Motor neuron (in vitro differentiated cells): ENCODE measurements at regions not wholly inside any gene's neighbourhood (a gene's known extent, or its start where the extent isn't known, plus 50 kb on each side); places are given as distances from the start of the nearest gene placed in this dataset.
A peak's percentile ranks its signal among the peaks of the same experiment; 100 is the strongest.

Source experiments
- ATAC-seq, 8 experiments: fragments of 200-7000 bp; cut with Tn5 transposase; replicated peaks in 6 of 8; 2 replicates each; pipeline ENCODE4 v1.8.0; 2021; ENCODE audit warnings: mild to moderate bottlenecking in 8 of 8, moderate library complexity in 8 of 8
- H3K27ac ChIP-seq, 2 donors: fragments of 250-450 bp; sonication (Bioruptor Pico); 2 replicates each; pipeline ENCODE4 v1.9.0; 2021; ENCODE audit warnings: antibody characterized with exemption in 2 of 2, mild to moderate bottlenecking in 2 of 2, moderate library complexity in 1 of 2
- H3K4me1 ChIP-seq, 2 donors: fragments of 250-450 bp; sonication (Bioruptor Pico); replicated peaks in 1 of 2; 2 replicates each; pipeline ENCODE4 v1.6.1; 2021; ENCODE audit warnings: antibody characterized with exemption in 2 of 2, mild to moderate bottlenecking in 2 of 2, moderate library complexity in 1 of 2
- H3K4me3 ChIP-seq, 5 donors: fragments of 250-450 bp; sonication (Bioruptor Pico); 2 replicates each; pipeline ENCODE4 v1.9.0; 2021; ENCODE audit warnings: antibody characterized with exemption in 5 of 5, mild to moderate bottlenecking in 5 of 5, moderate library complexity in 4 of 5
- WGBS, 10 experiments: fragments of 450-650 bp; shearing (Covaris generic); methylation state at CpG; one replicate each; pipeline ENCODE4 v1.0.0; 2022; 5-methylcytosine and 5-hydroxymethylcytosine counted together
- in situ Hi-C, 9 experiments: fragments of 400-800 bp; cut with MboI; loops; one replicate each; pipeline ENCODE4 v1.15.0; 2021; ENCODE audit warnings: low sequenced_read_pairs in 9 of 9, low pct_unique_long_range_greater_than_20kb in 2 of 9; ENCODE audit not compliant: unreplicated experiment in 9 of 9

- Histone ChIP-seq H3K4me1 (peaks cover 9% of the 10 kb centered on the region in 2 donors), H3K27ac (no peak overlapping the region), H3K4me3 (no peak overlapping the region)
- peak in 3 of 8 experiments; percentile 76 to 86 (median 81) for ATAC-seq
- WGBS, 10 experiments: 19 to 100% (median 80%) methylated on average over 1 to 12 of the region's 16 CpGs
- in situ Hi-C loops: no loop called here
These were observed 228.1 kb upstream of the PFKP start for GRCh38 chr10:2839081-2839725.

DNA sequence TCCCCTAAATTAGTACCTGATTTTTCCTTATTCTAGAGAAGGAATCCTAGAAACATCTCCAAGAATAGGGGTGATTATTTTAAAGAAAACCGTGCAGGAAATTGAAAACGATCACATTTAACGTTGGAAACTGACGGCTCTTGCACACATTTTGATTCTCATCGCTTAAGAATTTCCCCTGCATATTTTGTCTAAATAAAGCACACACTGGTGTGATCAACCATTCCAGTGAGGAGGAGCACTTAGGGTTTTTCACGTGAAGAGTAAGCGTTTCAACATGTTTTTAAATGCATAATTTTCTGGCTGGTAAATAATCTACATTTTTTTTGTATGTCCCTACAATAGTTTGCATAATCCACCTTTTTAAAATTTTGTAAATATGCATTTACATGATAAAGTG, 229.7 kb upstream of the PFKP start:
- ATAC-seq: peak in 2 of 8 experiments; percentile 55 to 64
- peaks cover 9% of the 10 kb centered on the region in 2 donors for H3K4me1 ChIP-seq
- in situ Hi-C loops: no loop called here
- H3K4me3 ChIP-seq: no peak overlapping the region
- 0 to 98% (median 85%) methylated on average over 5 to 7 of the region's 7 CpGs; no CpG with 5 or more reads in 1 of the 10 experiments for WGBS, 10 experiments
- no peak overlapping the region for H3K27ac ChIP-seq

GRCh38 chr10:2836921-2837662, 230.3 kb upstream of the PFKP start:
- Histone ChIP-seq H3K4me1 (peaks cover 9% of the 10 kb centered on the region in 2 donors), H3K4me3 (no peak overlapping the region), H3K27ac (no peak overlapping the region)
- 61 to 94% (median 79%) methylated on average over 2 to 10 of the region's 22 CpGs; no CpG with 5 or more reads in 3 of the 10 experiments for WGBS, 10 experiments
- no peak for ATAC-seq
- in situ Hi-C loops: no loop called here

GRCh38 chr10:2834214-2834613, 233.1 kb upstream of the PFKP start:
- in situ Hi-C loops: no loop called here
- no peak for ATAC-seq
- peaks cover 9% of the 10 kb centered on the region in 2 donors for H3K4me1 ChIP-seq
- 0 to 100% (median 14%) methylated on average over 1 to 2 of the region's 2 CpGs; no CpG with 5 or more reads in 7 of the 10 experiments for WGBS, 10 experiments
- H3K4me3 ChIP-seq: no peak overlapping the region
- no peak overlapping the region for H3K27ac ChIP-seq

GRCh38 chr10:2831509-2831908, 235.8 kb upstream of the PFKP start:
- ATAC-seq: no peak
- WGBS, 10 experiments: 24 to 94% (median 63%) methylated on average over 1 to 6 of the region's 7 CpGs; no CpG with 5 or more reads in 2 of the 10 experiments
- in situ Hi-C loops: no loop called here
- Histone ChIP-seq H3K4me3 (no peak overlapping the region), H3K4me1 (peaks cover 9% of the 10 kb centered on the region in 2 donors), H3K27ac (no peak overlapping the region)

- WGBS, 10 experiments: 21 to 96% (median 63%) methylated on average over 3 to 11 of the region's 14 CpGs; no CpG with 5 or more reads in 1 of the 10 experiments
These were observed 238.6 kb upstream of the PFKP start for GRCh38 chr10:2828741-2829140.

DNA sequence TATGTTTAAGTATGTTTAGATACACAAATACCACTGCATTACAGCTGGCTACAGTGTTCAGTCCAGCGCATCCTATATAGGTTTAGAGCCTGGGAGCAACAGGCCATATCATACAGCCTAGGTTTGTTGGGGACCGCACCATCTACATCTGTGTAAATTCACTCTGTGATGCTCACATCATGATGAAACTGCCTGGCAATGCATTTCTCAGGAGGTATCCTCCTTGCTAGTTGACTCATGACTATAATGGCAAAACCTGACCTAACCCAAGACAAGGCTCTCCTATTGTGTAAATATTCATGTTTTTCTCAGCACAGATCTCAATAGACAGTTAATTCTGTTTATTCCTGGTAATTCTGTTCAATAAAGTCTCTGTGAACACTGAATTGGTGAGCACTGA, 240.7 kb upstream of the PFKP start:
- ATAC-seq: peak in 4 of 8 experiments; percentile 21 to 93 (median 47)
- no peak overlapping the region for H3K4me3 ChIP-seq
- H3K4me1 ChIP-seq: no peaks in the 10 kb centered on the region
- 10 to 100% (median 89%) methylated on average over 1 to 2 of the region's 2 CpGs; no CpG with 5 or more reads in 4 of the 10 experiments for WGBS, 10 experiments
- in situ Hi-C loops: no loop called here
- H3K27ac ChIP-seq: no peak overlapping the region

More at GRCh38 chr10:2828741-2829140, 238.6 kb upstream of the PFKP start:
- no peak for ATAC-seq
- Histone ChIP-seq H3K27ac (no peak overlapping the region), H3K4me1 (no peaks in the 10 kb centered on the region), H3K4me3 (no peak overlapping the region)
- in situ Hi-C loops: no loop called here

GRCh38 chr10:2825841-2826240, 241.5 kb upstream of the PFKP start:
- ATAC-seq: no peak
- no peak overlapping the region for H3K27ac ChIP-seq
- in situ Hi-C loops: no loop called here
- 16 to 100% (median 90%) methylated on average over 1 to 4 of the region's 4 CpGs; no CpG with 5 or more reads in 1 of the 10 experiments for WGBS, 10 experiments
- H3K4me3 ChIP-seq: no peak overlapping the region
- no peaks in the 10 kb centered on the region for H3K4me1 ChIP-seq

GRCh38 chr10:2817940-2818636, 249.3 kb upstream of the PFKP start:
- Histone ChIP-seq H3K27ac (peak overlapping the region in 1 of 2 donors; percentile 42), H3K4me3 (no peak overlapping the region), H3K4me1 (peaks cover 13 to 16% of the 10 kb centered on the region in 2 donors)
- WGBS, 10 experiments: 43 to 86% (median 70%) methylated on average over 2 to 8 of the region's 20 CpGs; no CpG with 5 or more reads in 3 of the 10 experiments
- peak in 5 of 8 experiments; percentile 86 to 90 (median 90) for ATAC-seq
- in situ Hi-C loops: no loop called here

DNA sequence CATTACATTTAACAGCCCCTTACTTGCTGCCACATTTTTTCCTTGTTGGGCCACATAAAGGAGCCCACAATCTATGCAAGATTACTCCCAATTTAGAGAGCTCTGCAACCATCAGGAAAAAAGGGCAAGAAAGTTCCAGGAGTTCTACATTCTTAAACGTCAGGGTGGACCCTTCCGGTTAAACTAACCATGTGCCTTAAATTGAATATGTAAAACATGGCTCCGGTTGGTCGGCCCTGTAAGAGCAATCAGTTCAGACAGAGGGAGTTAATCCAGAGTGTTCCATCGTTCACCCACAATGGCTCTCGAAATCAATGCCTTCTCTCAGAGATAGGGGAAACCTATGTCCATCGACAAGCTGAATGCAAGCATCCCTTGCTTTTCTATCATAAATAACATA, 253.7 kb upstream of the PFKP start:
- Histone ChIP-seq H3K4me1 (peaks cover 13 to 16% of the 10 kb centered on the region in 2 donors), H3K27ac (no peak overlapping the region), H3K4me3 (no peak overlapping the region)
- in situ Hi-C loops: no loop called here
- ATAC-seq: peak in 2 of 8 experiments; percentile 32 to 59
- 47 to 80% (median 74%) methylated on average over 1 to 7 of the region's 7 CpGs; no CpG with 5 or more reads in 2 of the 10 experiments for WGBS, 10 experiments

DNA sequence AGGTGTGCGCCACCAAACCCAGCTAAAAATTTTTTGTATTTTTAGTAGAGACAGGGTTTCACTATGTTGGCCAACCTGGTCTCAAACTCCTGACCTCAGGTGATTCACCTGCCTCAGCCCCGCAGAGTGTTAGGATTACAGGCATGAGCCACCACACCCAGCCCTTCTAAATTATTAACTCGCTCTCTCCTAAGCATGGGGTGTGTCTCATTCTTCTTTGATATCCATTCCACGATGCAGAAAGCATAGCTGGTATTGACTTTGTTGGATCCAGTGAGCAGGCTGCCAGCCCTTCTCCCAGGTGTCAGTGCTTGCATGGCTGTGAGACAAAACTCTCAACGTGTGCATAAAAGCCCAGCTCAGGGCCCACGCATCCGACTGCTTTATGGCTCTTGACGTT, 254.1 kb upstream of the PFKP start:
- Histone ChIP-seq H3K4me1 (peaks cover 9 to 12% of the 10 kb centered on the region in 2 donors), H3K4me3 (no peak overlapping the region), H3K27ac (no peak overlapping the region)
- in situ Hi-C loops: no loop called here
- 36 to 100% (median 50%) methylated on average over 1 to 7 of the region's 8 CpGs; no CpG with 5 or more reads in 3 of the 10 experiments for WGBS, 10 experiments
- peak in 1 of 8 experiments; percentile 18 for ATAC-seq

GRCh38 chr10:2812631-2813030, 254.7 kb upstream of the PFKP start:
- H3K4me3 ChIP-seq: no peak overlapping the region
- 0 to 97% (median 72%) methylated on average over 1 to 3 of the region's 3 CpGs; no CpG with 5 or more reads in 2 of the 10 experiments for WGBS, 10 experiments
- no peak overlapping the region for H3K27ac ChIP-seq
- peaks cover 7% of the 10 kb centered on the region in 2 donors for H3K4me1 ChIP-seq
- no peak for ATAC-seq
- in situ Hi-C loops: no loop called here

- WGBS, 10 experiments: 0 to 94% (median 44%) methylated on average over 1 to 5 of the region's 5 CpGs; no CpG with 5 or more reads in 1 of the 10 experiments
- H3K4me1 ChIP-seq: peaks cover 4 to 7% of the 10 kb centered on the region in 2 donors
- no peak for ATAC-seq
These were observed 267.2 kb upstream of the PFKP start for GRCh38 chr10:2800178-2800577.

More at GRCh38 chr10:2800178-2800577, 267.2 kb upstream of the PFKP start:
- in situ Hi-C loops: no loop called here
- Histone ChIP-seq H3K27ac (no peak overlapping the region), H3K4me3 (no peak overlapping the region)
